GM19351 (cell line): ENCODE measurements at regions not wholly inside any gene's neighbourhood (a gene's known extent, or its start where the extent isn't known, plus 50 kb on each side); places are given as distances from the start of the nearest gene placed in this dataset.

Experiments
- ATAC-seq: cut with Tn5 transposase; IDR thresholded peaks from one replicate; pipeline ENCODE4 v1.9.1; 2021; ENCODE audit warnings: mild to moderate bottlenecking, moderate library complexity; ENCODE audit not compliant: unreplicated experiment

- ATAC-seq, result no peak
Measured at GRCh38 chr17:65277576-65277975, 140.4 kb downstream of the RGS9 start.
